ENCODE measurements at regions not wholly inside any gene's neighbourhood (a gene's known extent, or its start where the extent isn't known, plus 50 kb on each side); places are given as distances from the start of the nearest gene placed in this dataset.

DNA sequence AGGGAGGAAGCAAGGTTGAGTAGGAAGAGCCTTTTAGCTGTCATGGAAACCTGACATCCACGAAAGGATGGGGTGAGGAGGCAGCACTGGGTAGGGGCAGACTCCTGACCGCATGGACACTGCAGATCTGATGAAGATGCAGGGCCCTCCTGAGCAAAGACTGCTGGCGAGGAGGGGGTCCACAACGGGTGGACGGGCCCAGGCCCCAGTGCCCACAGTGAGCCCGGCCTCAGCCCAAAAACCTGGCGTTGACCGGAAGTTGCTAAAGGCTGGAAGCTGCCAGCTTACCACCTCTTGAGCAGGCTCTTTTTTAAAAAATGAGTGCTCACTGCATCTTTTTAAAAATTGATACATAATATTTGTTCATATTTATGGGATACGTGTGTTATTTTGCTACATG lies 247.3 kb downstream of the SH3BP4 start:
- BruUV-seq (replicated peaks), result no TSS peak
- TF ChIP-seq, protein P1, sequence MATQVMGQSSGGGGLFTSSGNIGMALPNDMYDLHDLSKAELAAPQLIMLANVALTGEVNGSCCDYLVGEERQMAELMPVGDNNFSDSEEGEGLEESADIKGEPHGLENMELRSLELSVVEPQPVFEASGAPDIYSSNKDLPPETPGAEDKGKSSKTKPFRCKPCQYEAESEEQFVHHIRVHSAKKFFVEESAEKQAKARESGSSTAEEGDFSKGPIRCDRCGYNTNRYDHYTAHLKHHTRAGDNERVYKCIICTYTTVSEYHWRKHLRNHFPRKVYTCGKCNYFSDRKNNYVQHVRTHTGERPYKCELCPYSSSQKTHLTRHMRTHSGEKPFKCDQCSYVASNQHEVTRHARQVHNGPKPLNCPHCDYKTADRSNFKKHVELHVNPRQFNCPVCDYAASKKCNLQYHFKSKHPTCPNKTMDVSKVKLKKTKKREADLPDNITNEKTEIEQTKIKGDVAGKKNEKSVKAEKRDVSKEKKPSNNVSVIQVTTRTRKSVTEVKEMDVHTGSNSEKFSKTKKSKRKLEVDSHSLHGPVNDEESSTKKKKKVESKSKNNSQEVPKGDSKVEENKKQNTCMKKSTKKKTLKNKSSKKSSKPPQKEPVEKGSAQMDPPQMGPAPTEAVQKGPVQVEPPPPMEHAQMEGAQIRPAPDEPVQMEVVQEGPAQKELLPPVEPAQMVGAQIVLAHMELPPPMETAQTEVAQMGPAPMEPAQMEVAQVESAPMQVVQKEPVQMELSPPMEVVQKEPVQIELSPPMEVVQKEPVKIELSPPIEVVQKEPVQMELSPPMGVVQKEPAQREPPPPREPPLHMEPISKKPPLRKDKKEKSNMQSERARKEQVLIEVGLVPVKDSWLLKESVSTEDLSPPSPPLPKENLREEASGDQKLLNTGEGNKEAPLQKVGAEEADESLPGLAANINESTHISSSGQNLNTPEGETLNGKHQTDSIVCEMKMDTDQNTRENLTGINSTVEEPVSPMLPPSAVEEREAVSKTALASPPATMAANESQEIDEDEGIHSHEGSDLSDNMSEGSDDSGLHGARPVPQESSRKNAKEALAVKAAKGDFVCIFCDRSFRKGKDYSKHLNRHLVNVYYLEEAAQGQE (IDR thresholded peaks at IDR 0.05; ENCODE audit: insufficient read depth in 1 of 2, low read depth in 2 of 2, low read length in 1 of 2), result no peak
- TF ChIP-seq SIN3A (IDR thresholded peaks at IDR 0.05; ENCODE audit: borderline replicate concordance, insufficient read depth, low read depth, low read length), result no peak
- TF ChIP-seq, protein P2, sequence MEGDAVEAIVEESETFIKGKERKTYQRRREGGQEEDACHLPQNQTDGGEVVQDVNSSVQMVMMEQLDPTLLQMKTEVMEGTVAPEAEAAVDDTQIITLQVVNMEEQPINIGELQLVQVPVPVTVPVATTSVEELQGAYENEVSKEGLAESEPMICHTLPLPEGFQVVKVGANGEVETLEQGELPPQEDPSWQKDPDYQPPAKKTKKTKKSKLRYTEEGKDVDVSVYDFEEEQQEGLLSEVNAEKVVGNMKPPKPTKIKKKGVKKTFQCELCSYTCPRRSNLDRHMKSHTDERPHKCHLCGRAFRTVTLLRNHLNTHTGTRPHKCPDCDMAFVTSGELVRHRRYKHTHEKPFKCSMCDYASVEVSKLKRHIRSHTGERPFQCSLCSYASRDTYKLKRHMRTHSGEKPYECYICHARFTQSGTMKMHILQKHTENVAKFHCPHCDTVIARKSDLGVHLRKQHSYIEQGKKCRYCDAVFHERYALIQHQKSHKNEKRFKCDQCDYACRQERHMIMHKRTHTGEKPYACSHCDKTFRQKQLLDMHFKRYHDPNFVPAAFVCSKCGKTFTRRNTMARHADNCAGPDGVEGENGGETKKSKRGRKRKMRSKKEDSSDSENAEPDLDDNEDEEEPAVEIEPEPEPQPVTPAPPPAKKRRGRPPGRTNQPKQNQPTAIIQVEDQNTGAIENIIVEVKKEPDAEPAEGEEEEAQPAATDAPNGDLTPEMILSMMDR (IDR thresholded peaks at IDR 0.05), result no peak
- TF ChIP-seq POLR2AphosphoS5 (IDR thresholded peaks at IDR 0.05; ENCODE audit: low read depth, low read length), result no peak
- no peak for TF ChIP-seq TCF7L2 (IDR thresholded peaks at IDR 0.05; ENCODE audit: low read depth, low read length)
- no peak overlapping the region for H3K4me3 ChIP-seq (ENCODE audit: low read depth in 2 of 2, low read length in 2 of 2)
- intact Hi-C loops (cut with micrococcal nuclease; ENCODE audit: unreplicated experiment), result no loop called here
- H3K27me3 ChIP-seq (ENCODE audit: control insufficient read depth, insufficient read depth, low read length), result 0 out of 2 replicates have a peak, but pooled peaks cover 5% of the 10 kb centered on the region
- CTCF ChIA-PET, result no interaction called here
- DNase-seq (ENCODE audit: low read depth, low spot score) (no peak), ATAC-seq (no peak)
- POLR2A ChIA-PET, result interaction anchor here (0.6 kb wide), 1 partner anchor 13 kb away, joined by 5 read pairs; no protein-coding TSS in a partner anchor
- no peaks in the 10 kb centered on the region for H3K9me3 ChIP-seq (ENCODE audit: control insufficient read depth, insufficient read depth, low read depth, low read length)
- H3K27ac ChIP-seq (ENCODE audit: low read length), result no peak overlapping the region
- H3K4me1 ChIP-seq (ENCODE audit: control insufficient read depth, insufficient read depth, low read length), result no peaks in the 10 kb centered on the region
- no peaks in the 10 kb centered on the region for H3K36me3 ChIP-seq (ENCODE audit: control insufficient read depth, insufficient read depth, low read length)
- in situ Hi-C loops (cut with HindIII; ENCODE audit: low pct_unique_long_range_greater_than_20kb, low sequenced_read_pairs), result no loop called here

DNA sequence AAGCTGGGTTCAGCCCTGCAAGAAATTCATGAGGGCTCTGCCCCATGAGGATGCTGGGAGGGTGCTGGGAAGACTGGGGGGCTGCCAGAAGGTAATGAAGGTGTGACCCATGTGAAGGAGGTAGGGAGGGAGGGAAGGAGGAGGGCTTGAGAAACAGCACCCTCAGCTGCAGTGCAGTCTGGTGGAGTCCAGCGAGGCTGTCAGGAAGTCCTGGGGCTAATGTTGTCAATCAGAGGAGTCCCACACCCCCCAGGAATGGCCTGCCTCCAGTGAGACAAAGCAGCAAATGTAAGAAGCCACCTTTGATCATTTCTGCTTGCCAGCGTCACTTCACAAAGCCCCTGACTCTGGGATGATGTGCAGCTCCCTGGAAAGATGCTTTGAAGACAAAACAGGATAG lies 248.4 kb downstream of the SH3BP4 start:
- ChIA-PET POLR2A (no interaction called here), CTCF (no interaction called here)
- in situ Hi-C loops (cut with HindIII; ENCODE audit: low pct_unique_long_range_greater_than_20kb, low sequenced_read_pairs), result no loop called here

More for the DNA sequence above, 248.4 kb downstream of the SH3BP4 start:
- no TSS peak for BruUV-seq (replicated peaks)
- no peaks in the 10 kb centered on the region for H3K4me1 ChIP-seq (ENCODE audit: control insufficient read depth, insufficient read depth, low read length)
- ATAC-seq, result no peak
- intact Hi-C loops (cut with micrococcal nuclease; ENCODE audit: unreplicated experiment), result no loop called here
- H3K27me3 ChIP-seq (ENCODE audit: control insufficient read depth, insufficient read depth, low read length), result no peaks in the 10 kb centered on the region
- H3K27ac ChIP-seq (ENCODE audit: low read length), result no peak overlapping the region
- DNase-seq (ENCODE audit: low read depth, low spot score), result no peak
- TF ChIP-seq, protein P2 (IDR thresholded peaks at IDR 0.05), result no peak
- TF ChIP-seq, protein P1 (IDR thresholded peaks at IDR 0.05; ENCODE audit: insufficient read depth in 1 of 2, low read depth in 2 of 2, low read length in 1 of 2), result no peak
- TF ChIP-seq POLR2AphosphoS5 (IDR thresholded peaks at IDR 0.05; ENCODE audit: low read depth, low read length) (no peak), SIN3A (IDR thresholded peaks at IDR 0.05; ENCODE audit: borderline replicate concordance, insufficient read depth, low read depth, low read length) (no peak), TCF7L2 (IDR thresholded peaks at IDR 0.05; ENCODE audit: low read depth, low read length) (no peak)
- H3K4me3 ChIP-seq (ENCODE audit: low read depth in 2 of 2, low read length in 2 of 2), result no peak overlapping the region
- no peaks in the 10 kb centered on the region for H3K9me3 ChIP-seq (ENCODE audit: control insufficient read depth, insufficient read depth, low read depth, low read length)
- no peaks in the 10 kb centered on the region; the same call in 1 of the 2 replicates for H3K36me3 ChIP-seq (ENCODE audit: control insufficient read depth, insufficient read depth, low read length)
